Hepatocyte (in vitro differentiated cells): ENCODE measurements at regions not wholly inside any gene's neighbourhood (a gene's known extent, or its start where the extent isn't known, plus 50 kb on each side); places are given as distances from the start of the nearest gene placed in this dataset.

ENCODE experiments used
- EZH2 ChIP-seq: fragments of 200-600 bp; sonication (generic); IDR thresholded peaks from 2 replicates; pipeline ENCODE4 v1.6.1; 2016; ENCODE audit warnings: antibody characterized with exemption, mild to moderate bottlenecking, borderline replicate concordance
- EZH2phosphoT487 ChIP-seq: fragments of 200-600 bp; sonication (generic); IDR thresholded peaks from one replicate; pipeline ENCODE4 v1.6.1; 2018; ENCODE audit warnings: antibody characterized with exemption, mild to moderate bottlenecking, low read depth, moderate library complexity; ENCODE audit not compliant: unreplicated experiment, severe bottlenecking
- TF ChIP-seq, protein P1 (sequence below): fragments of 200-600 bp; sonication (generic); IDR thresholded peaks from 2 replicates; pipeline ENCODE4 v1.5.1; 2016; ENCODE audit warnings: antibody characterized with exemption, mild to moderate bottlenecking; ENCODE audit not compliant: poor library complexity

DNA sequence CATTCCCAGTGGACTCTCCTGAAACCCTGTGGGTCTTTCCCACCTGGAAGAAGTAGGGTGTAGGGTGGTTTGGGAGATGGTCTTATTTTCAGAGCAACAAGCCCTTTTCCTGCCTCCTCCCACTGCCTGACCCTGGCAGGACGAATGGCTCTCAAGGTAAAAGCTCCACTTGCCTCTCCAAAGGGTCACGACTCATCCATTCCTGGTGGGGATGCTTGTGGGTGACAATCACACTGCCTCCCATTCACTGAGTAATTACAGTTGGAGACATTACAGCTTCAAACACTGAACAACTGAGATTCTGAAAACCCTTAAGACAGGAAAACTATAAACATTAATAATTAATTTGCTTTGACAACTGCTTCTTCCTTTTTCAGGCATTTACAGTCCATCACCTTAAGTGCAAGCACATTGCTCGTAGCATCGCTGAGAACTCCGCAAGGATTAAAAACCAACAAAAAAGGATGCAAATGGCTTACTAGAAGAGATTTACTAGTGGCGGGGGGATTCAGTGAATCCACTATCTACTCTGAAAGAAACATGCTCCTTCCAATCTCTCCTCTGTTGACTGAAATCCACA lies 199.6 kb upstream of the IRS2 start:
- no peak for TF ChIP-seq EZH2phosphoT487
- TF ChIP-seq, protein P1, sequence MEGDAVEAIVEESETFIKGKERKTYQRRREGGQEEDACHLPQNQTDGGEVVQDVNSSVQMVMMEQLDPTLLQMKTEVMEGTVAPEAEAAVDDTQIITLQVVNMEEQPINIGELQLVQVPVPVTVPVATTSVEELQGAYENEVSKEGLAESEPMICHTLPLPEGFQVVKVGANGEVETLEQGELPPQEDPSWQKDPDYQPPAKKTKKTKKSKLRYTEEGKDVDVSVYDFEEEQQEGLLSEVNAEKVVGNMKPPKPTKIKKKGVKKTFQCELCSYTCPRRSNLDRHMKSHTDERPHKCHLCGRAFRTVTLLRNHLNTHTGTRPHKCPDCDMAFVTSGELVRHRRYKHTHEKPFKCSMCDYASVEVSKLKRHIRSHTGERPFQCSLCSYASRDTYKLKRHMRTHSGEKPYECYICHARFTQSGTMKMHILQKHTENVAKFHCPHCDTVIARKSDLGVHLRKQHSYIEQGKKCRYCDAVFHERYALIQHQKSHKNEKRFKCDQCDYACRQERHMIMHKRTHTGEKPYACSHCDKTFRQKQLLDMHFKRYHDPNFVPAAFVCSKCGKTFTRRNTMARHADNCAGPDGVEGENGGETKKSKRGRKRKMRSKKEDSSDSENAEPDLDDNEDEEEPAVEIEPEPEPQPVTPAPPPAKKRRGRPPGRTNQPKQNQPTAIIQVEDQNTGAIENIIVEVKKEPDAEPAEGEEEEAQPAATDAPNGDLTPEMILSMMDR, result no peak
- no peak for TF ChIP-seq EZH2
